NCI-H2107 treated with DMSO at 0.1 percent for 48 hours (cell line): ENCODE measurements at regions not wholly inside any gene's neighbourhood (a gene's known extent, or its start where the extent isn't known, plus 50 kb on each side); places are given as distances from the start of the nearest gene placed in this dataset.

Experiments used
- DNase-seq: peaks from one replicate; lab custom pipeline; 2025; ENCODE audit not compliant: unreplicated experiment; lab: John Stamatoyannopoulos, UW

DNA sequence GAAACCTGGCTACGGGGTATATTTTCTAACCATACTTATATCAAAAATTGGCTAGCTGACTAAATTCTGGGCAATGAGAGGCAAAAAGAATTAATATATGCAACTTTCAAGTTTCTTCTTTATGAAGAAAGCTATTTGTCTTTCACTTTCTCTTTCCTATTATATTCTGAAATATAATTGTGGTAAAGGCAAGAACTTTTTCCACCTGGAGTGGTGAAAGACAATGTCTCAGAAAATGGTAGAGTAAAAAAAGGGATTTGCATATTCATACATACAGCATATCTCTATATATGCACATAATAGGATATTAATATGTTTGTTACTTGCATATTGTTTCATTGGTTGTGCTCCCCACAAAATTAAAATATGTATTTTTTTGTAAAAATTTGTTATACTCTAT is 793.8 kb downstream of the PLA2G4A start:
- DNase-seq, result no peak

GRCh38 chr1:187624812-187625545 is 796.2 kb downstream of the PLA2G4A start:
- DNase-seq, result no peak

DNA sequence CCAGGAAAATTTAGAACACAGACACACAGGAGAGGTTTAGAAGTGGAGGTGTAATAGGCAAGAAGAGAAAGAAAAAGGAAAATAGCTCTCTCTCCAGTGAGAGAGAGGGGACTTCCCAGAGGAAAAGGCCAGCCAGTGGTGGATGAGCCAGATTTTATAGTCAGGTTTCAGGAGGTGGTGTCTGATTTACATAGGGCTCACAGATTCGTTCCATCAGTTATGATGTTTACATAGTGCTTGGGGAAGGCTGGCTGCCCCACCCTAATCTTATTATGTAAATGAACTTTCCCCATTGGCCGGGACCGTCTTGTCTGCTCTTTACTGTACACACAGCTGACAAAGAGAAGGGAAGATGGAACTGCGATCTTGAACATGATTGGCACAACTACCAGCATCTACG is 797.3 kb downstream of the PLA2G4A start:
- DNase-seq, result no peak

DNA sequence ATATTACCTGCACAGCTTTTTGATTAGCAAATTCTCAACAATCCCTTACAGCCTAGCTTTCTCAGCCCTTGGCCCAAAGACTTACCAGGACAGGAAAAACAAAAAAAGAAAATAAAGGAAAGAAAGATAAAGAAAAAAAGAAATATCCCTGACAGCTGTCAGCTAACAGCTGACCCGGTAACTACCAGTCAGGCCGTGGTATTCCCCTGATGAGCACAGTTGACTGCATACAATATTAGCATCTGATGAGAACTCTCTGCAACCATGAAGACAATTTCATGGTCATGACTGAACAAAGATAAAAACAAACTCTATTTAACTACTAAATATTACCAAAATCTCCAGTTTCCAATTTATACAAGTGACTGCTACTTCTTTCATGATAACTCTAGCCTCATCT is 798.8 kb downstream of the PLA2G4A start:
- no peak for DNase-seq

DNA sequence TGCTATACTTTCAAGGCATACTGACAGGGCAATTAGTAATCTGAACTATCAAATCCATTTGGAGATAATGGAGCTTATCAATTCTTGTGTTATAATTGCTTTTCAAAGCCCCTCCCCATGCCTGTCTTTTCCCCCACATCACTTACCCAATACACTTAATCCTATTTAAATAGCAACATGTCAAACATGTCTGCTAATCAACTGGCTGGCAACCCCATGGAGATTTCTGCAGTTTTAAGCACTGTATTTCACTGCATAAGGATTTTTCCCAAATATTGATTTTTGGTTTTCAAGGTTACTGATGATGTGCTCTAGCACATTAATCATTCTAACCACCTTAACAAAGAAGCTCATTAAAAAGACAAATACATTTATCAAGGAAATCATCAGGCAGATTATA is 800.3 kb downstream of the PLA2G4A start:
- DNase-seq, result no peak

- DNase-seq, result no peak
Measured at GRCh38 chr1:187630653-187631380, 802.1 kb downstream of the PLA2G4A start.

DNA sequence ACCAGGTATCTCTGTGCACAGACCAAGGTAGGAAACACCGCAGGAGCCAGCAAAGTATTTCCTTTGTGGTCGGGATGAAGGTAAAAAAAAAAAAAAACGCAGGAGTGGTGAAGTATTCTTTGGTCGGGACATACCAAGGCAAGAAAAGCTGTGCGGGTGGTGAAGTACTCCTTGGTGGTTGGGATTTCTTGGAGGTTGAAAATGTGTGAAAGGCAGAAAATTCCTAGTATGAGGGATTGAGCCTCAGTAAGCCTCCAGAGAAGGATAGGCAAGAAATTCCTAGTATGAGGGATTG is 802.6 kb downstream of the PLA2G4A start:
- no peak for DNase-seq

GRCh38 chr1:187631984-187632383 is 803.2 kb downstream of the PLA2G4A start:
- DNase-seq, result no peak

- DNase-seq, result no peak
Measured at GRCh38 chr1:187634940-187635339, 806.2 kb downstream of the PLA2G4A start.

DNA sequence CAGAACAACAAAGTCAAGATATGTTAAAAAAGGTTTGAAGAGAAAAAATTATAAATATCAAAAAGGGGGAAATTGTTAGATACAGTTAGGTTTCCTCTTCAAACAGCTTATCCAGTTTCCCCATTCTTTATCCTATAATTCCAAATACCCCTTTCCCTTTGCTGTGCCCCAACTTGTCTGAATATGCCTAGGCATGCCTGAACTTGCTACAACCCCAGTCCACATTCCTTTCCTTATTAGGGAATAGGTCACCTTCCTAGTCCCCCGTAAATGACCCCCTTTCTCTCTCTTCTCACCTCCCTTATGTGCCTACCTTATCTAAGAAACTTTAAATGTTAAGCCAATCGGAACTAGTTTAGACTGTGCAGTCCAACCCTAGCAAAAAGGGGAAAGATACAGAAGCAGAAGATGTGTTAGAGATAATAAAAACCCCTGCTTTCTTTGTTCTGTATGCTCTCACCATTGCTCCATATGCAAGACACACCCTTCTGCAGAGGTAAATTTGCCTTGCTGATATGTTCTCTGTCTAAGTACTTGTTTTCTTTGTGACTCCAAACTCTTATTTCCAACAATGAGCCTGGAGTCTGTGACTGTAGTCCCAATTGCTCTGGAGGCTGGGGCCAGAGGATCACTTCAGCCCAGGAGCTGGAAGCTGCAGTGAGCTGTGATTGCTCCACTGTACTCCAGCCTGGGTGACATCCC is 810.1 kb downstream of the PLA2G4A start:
- no peak for DNase-seq

DNA sequence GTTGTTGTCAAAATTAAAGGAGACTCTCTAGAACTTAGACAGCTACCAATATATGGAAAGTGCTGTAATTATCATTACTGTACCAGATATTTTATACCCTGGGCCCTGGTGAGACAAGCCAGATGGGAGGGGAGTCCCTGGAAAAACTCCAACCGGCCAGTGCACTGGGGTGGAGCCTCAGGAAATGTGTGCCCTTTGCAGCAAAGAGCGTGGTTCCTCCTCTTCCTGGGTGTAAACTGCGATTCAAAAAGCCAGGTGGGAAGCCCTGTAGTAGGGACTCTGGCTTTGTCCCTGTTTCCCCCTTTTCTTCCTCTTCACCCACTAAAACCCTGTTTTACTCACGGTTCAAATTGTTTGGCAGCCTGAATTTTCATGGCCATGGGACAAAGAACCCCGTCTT is 812.3 kb downstream of the PLA2G4A start:
- DNase-seq, result no peak

- no peak for DNase-seq
Measured at GRCh38 chr1:187641463-187641862, 812.7 kb downstream of the PLA2G4A start.

GRCh38 chr1:187641907-187642306 is 813.2 kb downstream of the PLA2G4A start:
- DNase-seq, result no peak

- no peak for DNase-seq
Measured at GRCh38 chr1:187645651-187646050, 816.9 kb downstream of the PLA2G4A start.

- no peak for DNase-seq
Measured at GRCh38 chr1:187646536-187647107, 817.9 kb downstream of the PLA2G4A start.

DNA sequence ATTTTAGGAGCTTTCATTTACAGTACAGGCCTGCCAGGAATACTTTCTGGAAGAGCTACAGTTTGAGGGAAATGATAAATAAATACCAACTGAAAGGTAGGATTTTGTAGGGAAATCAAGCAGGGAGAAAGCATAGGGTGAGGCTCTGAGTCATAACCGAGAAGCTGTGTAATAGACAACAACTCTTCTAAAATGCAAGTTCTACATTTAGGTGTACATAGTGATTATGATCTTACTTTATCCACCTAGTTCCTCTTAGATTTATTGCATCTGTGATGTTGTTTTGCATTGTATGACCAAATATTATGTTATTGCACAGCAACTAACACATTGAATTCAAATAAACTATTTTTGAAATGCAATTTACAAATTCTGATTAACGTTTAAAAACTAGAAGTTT is 819.3 kb downstream of the PLA2G4A start:
- no peak for DNase-seq

DNA sequence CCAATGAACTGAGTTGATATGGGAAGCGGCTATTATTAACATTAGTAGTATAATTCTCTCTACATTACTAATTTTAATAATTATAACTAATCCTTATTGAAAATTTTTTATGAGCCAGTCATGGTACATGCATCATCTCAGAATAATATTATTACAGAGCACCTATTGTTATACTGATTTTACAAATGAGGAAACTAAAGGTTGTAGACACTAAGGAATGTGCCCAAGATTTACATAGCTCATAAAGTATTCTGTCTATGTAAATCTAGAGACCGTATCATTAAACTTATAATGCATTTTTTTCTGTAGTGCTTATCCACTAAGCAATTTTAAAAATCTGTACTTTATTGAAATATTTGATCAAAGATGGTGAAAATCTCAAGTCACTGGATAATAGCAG is 825.9 kb downstream of the PLA2G4A start:
- no peak for DNase-seq

- no peak for DNase-seq
Measured at GRCh38 chr1:187655104-187655503, 826.4 kb downstream of the PLA2G4A start.

DNA sequence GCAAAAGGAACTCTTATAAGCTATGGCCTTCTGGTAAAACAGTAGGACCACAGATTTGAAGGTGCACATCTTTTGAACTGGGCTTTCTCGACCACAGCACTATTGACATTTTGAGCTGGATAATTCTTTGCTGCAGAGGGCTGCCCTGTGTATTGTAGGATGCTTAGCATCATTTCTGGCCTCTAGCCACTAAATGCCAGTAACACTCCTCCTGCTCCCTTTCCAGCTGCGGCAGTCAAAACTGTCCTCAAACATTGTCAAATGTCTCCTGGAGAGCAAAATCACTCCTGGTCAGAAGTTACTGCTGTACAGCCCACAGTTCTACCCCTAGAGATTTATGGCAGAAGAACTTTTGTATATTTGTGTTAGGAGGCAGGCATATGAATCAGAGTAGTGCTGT is 836.7 kb downstream of the PLA2G4A start:
- DNase-seq, result no peak

GRCh38 chr1:187680823-187681222 is 852.1 kb downstream of the PLA2G4A start:
- DNase-seq, result no peak

- no peak for DNase-seq
Measured at GRCh38 chr1:187682112-187682511, 853.4 kb downstream of the PLA2G4A start.

DNA sequence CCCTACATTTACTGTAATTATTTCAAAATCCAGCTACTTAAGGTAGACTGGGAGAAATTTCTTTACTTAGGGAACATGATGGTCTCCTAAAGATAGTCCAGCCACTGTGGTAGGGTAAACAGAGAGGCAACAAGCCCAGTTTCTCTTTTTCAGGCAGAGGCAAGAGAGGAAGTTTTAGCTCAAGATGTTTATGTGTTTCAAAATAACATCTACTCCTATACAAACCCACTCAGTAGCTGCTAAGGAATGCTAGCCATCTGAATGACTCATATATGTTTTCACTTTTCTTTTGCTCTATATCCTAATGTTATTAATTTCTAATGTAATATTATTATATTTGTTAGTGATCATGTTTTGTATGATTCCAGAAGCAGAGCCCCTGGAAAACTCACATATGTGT is 856.6 kb downstream of the PLA2G4A start:
- no peak for DNase-seq
